Loucy (cell line): ENCODE measurements at regions not wholly inside any gene's neighbourhood (a gene's known extent, or its start where the extent isn't known, plus 50 kb on each side); places are given as distances from the start of the nearest gene placed in this dataset.
"Not testable (repeated sequence)": the region's sequence is repeated elsewhere in the genome, so short reads cannot be mapped to it uniquely, and the experiment has no call there.

ENCODE experiments used
- H2AFZ ChIP-seq: fragments of 200-600 bp; sonication (generic); 2 replicates; pipeline ENCODE4 v1.6.0; 2016; ENCODE audit warnings: antibody characterized with exemption, mild to moderate bottlenecking, low read length, moderate library complexity
- H3F3A ChIP-seq: fragments of 200-600 bp; 2 replicates; pipeline ENCODE4 v1.6.0; 2016; ENCODE audit warnings: antibody characterized with exemption, low read depth, mild to moderate bottlenecking
- H3K27me3 ChIP-seq: fragments of 200-600 bp; sonication (generic); 2 replicates; pipeline ENCODE4 v1.6.1; 2014; ENCODE audit warnings: low read length, mild to moderate bottlenecking; ENCODE audit not compliant: insufficient read depth, poor library complexity, severe bottlenecking
- H3K36me3 ChIP-seq: fragments of 200-600 bp; sonication (generic); 2 replicates; pipeline ENCODE4 v1.6.1; 2016; ENCODE audit warnings: low read length; ENCODE audit not compliant: insufficient read depth
- H3K4me1 ChIP-seq: fragments of 200-600 bp; sonication (generic); 2 replicates; pipeline ENCODE4 v1.5.1; 2014; ENCODE audit warnings: low read length, mild to moderate bottlenecking; ENCODE audit not compliant: insufficient read depth, poor library complexity, severe bottlenecking
- H3K4me2 ChIP-seq: fragments of 200-600 bp; sonication (generic); 2 replicates; pipeline ENCODE4 v1.6.0; 2014; ENCODE audit warnings: antibody characterized with exemption, low read length, low read depth, mild to moderate bottlenecking; ENCODE audit not compliant: poor library complexity, severe bottlenecking
- H3K4me3 ChIP-seq: fragments of 200-600 bp; sonication (generic); 2 replicates; pipeline ENCODE4 v1.5.1; 2014; ENCODE audit warnings: low read length, mild to moderate bottlenecking, mixed read lengths; ENCODE audit not compliant: poor library complexity, severe bottlenecking
- H3K79me2 ChIP-seq: fragments of 200-600 bp; sonication (generic); 2 replicates; pipeline ENCODE4 v1.6.1; 2014; ENCODE audit warnings: low read length; ENCODE audit not compliant: insufficient read depth
- H3K9ac ChIP-seq: fragments of 200-600 bp; sonication (generic); 2 replicates; pipeline ENCODE4 v1.6.0; 2014; ENCODE audit warnings: mild to moderate bottlenecking, low read depth, low read length, moderate library complexity; ENCODE audit not compliant: poor library complexity, severe bottlenecking
- H3K9me2 ChIP-seq: fragments of 200-600 bp; sonication (generic); replicated peaks from 2 replicates; pipeline ENCODE4 v1.6.1; 2016; ENCODE audit warnings: low read depth, low read length, mixed read lengths
- H3K9me3 ChIP-seq: fragments of 200-600 bp; sonication (generic); 2 replicates; pipeline ENCODE4 v1.6.1; 2014; ENCODE audit warnings: mild to moderate bottlenecking, antibody characterized with exemption, low read length, low read depth; ENCODE audit not compliant: insufficient read depth
- H4K20me1 ChIP-seq: fragments of 200-600 bp; sonication (generic); 2 replicates; pipeline ENCODE4 v1.6.0; 2014; ENCODE audit warnings: antibody characterized with exemption, low read length, mild to moderate bottlenecking; ENCODE audit not compliant: insufficient read depth, poor library complexity, severe bottlenecking
- CTCF ChIP-seq: fragments of 200-600 bp; sonication (generic); conservative IDR thresholded peaks from 2 replicates; pipeline ENCODE4 v1.5.1; 2014; ENCODE audit warnings: mild to moderate bottlenecking, antibody characterized with exemption, low read length
- EZH2phosphoT487 ChIP-seq: fragments of 200-600 bp; IDR thresholded peaks from 2 replicates; pipeline ENCODE4 v1.6.1; 2018; ENCODE audit warnings: antibody characterized with exemption, mild to moderate bottlenecking, moderate library complexity, borderline replicate concordance

DNA sequence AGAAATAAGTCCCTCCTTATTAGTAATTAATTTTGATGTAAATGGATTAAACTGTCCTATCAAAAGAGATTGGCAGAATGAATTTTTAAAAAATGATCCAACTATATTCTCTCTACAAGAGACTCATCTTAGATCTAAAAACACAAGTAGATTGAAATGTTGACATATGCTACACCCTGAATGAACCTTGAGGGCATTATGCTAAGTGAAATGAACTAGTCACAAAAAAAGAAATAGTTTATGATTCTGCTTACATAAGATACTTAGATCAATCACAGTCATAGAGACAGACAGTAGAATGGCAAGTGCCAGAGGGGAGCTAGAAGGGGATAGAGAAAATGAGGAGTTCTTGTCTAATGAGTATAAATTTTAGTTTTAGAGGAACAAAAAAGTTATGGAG is 849.8 kb downstream of the CDH11 start:
- no peaks in the 10 kb centered on the region for H3K36me3 ChIP-seq
- no peaks in the 10 kb centered on the region for H4K20me1 ChIP-seq
- H3K4me3 ChIP-seq: no peak overlapping the region
- H3K27me3 ChIP-seq: no peaks in the 10 kb centered on the region
- no peaks in the 10 kb centered on the region for H3F3A ChIP-seq
- no peaks in the 10 kb centered on the region for H3K9me3 ChIP-seq
- H3K4me1 ChIP-seq: no peaks in the 10 kb centered on the region
- no peak overlapping the region for H2AFZ ChIP-seq
- no peak overlapping the region for H3K4me2 ChIP-seq
- TF ChIP-seq CTCF: no peak
- TF ChIP-seq EZH2phosphoT487: no peak
- H3K9ac ChIP-seq: no peak overlapping the region
- H3K9me2 ChIP-seq: no peaks in the 10 kb centered on the region
- no peaks in the 10 kb centered on the region for H3K79me2 ChIP-seq

- H3K79me2 ChIP-seq: no peaks in the 10 kb centered on the region
- no peaks in the 10 kb centered on the region for H3K9me2 ChIP-seq
- H4K20me1 ChIP-seq: no peaks in the 10 kb centered on the region
- no peaks in the 10 kb centered on the region for H3K4me1 ChIP-seq
- no peak for TF ChIP-seq CTCF
- TF ChIP-seq EZH2phosphoT487: no peak
- H3K9me3 ChIP-seq: no peaks in the 10 kb centered on the region
- H2AFZ ChIP-seq: no peak overlapping the region
- no peaks in the 10 kb centered on the region for H3K36me3 ChIP-seq
- H3K27me3 ChIP-seq: no peaks in the 10 kb centered on the region
- no peak overlapping the region for H3K4me2 ChIP-seq
- H3K9ac ChIP-seq: no peak overlapping the region
- H3F3A ChIP-seq: no peaks in the 10 kb centered on the region
- no peak overlapping the region for H3K4me3 ChIP-seq
Measured at GRCh38 chr16:64269756-64270155, 852.1 kb downstream of the CDH11 start.

GRCh38 chr16:64265756-64266155 is 856.1 kb downstream of the CDH11 start:
- Histone ChIP-seq H2AFZ (no peak overlapping the region), H3K79me2 (no peaks in the 10 kb centered on the region)
- TF ChIP-seq EZH2phosphoT487: no peak
- no peak for TF ChIP-seq CTCF

DNA sequence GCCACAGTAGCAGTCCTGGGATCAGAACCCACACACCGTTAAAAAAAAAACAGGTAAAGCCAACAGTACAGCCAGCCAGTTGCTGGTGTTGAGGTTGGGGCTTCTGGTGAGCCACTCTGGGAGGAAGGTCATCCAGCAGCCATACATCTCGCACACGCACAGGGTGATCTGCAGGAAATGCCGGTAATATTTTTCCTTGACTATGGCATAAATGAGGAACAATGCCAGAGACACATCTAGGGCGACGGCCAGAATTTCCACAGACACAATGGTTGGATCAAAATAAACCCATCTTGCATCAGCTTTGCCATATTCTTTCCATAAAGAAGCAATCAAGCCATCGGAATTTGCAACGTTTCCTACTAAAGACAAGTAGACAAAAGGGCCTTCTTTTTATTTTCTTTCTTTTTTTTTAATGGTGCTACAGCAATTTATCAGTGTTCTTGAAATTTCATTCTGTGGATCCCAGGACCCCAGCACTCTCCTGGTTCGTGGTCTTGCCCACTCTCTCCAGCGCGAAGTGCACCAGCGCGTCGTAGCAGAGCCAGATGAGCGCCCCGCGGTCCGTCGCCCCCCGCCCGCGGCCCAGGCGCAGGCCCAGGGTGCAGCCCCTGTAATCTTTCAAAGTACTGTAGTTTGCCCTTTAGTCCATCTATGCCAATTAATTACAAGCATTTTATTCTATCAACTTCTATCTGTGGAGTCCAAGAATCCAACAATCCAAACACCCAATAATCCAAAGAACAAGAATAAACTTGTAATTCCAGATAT is 861.0 kb downstream of the CDH11 start:
- not testable (repeated sequence) for H3K79me2 ChIP-seq, H3K27me3 ChIP-seq, H3K9ac ChIP-seq, H3F3A ChIP-seq, H4K20me1 ChIP-seq, H3K36me3 ChIP-seq, H3K9me3 ChIP-seq, H3K4me1 ChIP-seq, H2AFZ ChIP-seq, H3K4me2 ChIP-seq, H3K4me3 ChIP-seq, H3K9me2 ChIP-seq

More at GRCh38 chr16:64265756-64266155, 856.1 kb downstream of the CDH11 start:
- Histone ChIP-seq H4K20me1 (no peaks in the 10 kb centered on the region), H3K4me2 (no peak overlapping the region), H3K9me3 (no peaks in the 10 kb centered on the region), H3K9ac (no peak overlapping the region), H3K36me3 (no peaks in the 10 kb centered on the region), H3K4me3 (no peak overlapping the region), H3K9me2 (no peaks in the 10 kb centered on the region), H3F3A (no peaks in the 10 kb centered on the region), H3K4me1 (no peaks in the 10 kb centered on the region), H3K27me3 (no peaks in the 10 kb centered on the region)
